NCI-H524 treated with DMSO at 0.1 percent for 48 hours (cell line): ENCODE measurements at regions not wholly inside any gene's neighbourhood (a gene's known extent, or its start where the extent isn't known, plus 50 kb on each side); places are given as distances from the start of the nearest gene placed in this dataset.
"Not testable (repeated sequence)": the region's sequence is repeated elsewhere in the genome, so short reads cannot be mapped to it uniquely, and the experiment has no call there.

Experiments
- DNase-seq: peaks from one replicate; lab custom pipeline; 2025; lab: John Stamatoyannopoulos, UW

GRCh38 chr5:13640270-13640669 is 304.2 kb downstream of the DNAH5 start:
- no peak for DNase-seq

GRCh38 chr5:13632676-13633075 is 311.8 kb downstream of the DNAH5 start:
- no peak for DNase-seq

GRCh38 chr5:13629218-13629617 is 315.3 kb downstream of the DNAH5 start:
- DNase-seq, result no peak

- DNase-seq, result no peak
Observed at GRCh38 chr5:13627673-13628454, 316.6 kb downstream of the DNAH5 start.

GRCh38 chr5:13625616-13626198 is 318.8 kb downstream of the DNAH5 start:
- no peak for DNase-seq

GRCh38 chr5:13624283-13625074 is 320.0 kb downstream of the DNAH5 start:
- DNase-seq, result no peak

- no peak for DNase-seq
Observed at GRCh38 chr5:13613621-13614020, 330.9 kb downstream of the DNAH5 start.

- DNase-seq, result no peak
Observed at GRCh38 chr5:13611604-13612003, 332.9 kb downstream of the DNAH5 start.

GRCh38 chr5:13609504-13609903 is 335.0 kb downstream of the DNAH5 start:
- DNase-seq, result no peak

GRCh38 chr5:13606051-13606450 is 338.4 kb downstream of the DNAH5 start:
- no peak for DNase-seq

GRCh38 chr5:13601112-13601511 is 343.4 kb downstream of the DNAH5 start:
- no peak for DNase-seq

GRCh38 chr5:13595978-13596377 is 348.5 kb downstream of the DNAH5 start:
- no peak for DNase-seq

- no peak for DNase-seq
Observed at GRCh38 chr5:13591621-13592020, 352.9 kb downstream of the DNAH5 start.

- no peak for DNase-seq
Observed at GRCh38 chr5:13585324-13585723, 359.2 kb downstream of the DNAH5 start.

GRCh38 chr5:13581914-13582313 is 362.6 kb downstream of the DNAH5 start:
- no peak for DNase-seq

GRCh38 chr5:13581132-13581531 is 363.4 kb downstream of the DNAH5 start:
- no peak for DNase-seq

- no peak for DNase-seq
Observed at GRCh38 chr5:13580058-13580457, 364.4 kb downstream of the DNAH5 start.

- DNase-seq, result not testable (repeated sequence)
Observed at GRCh38 chr5:13579091-13579490, 365.4 kb downstream of the DNAH5 start.

- DNase-seq, result not testable (repeated sequence)
Observed at GRCh38 chr5:13578311-13579039, 366.0 kb downstream of the DNAH5 start.

- DNase-seq, result no peak
Observed at GRCh38 chr5:13574574-13574973, 369.9 kb downstream of the DNAH5 start.

GRCh38 chr5:13572163-13572562 is 372.3 kb downstream of the DNAH5 start:
- no peak for DNase-seq

- no peak for DNase-seq
Observed at GRCh38 chr5:13569090-13569715, 375.3 kb downstream of the DNAH5 start.
